Neural progenitor cell (in vitro differentiated cells): ENCODE measurements at regions not wholly inside any gene's neighbourhood (a gene's known extent, or its start where the extent isn't known, plus 50 kb on each side); places are given as distances from the start of the nearest gene placed in this dataset.

Experiments used
- DNase-seq: peaks from one replicate; pipeline ENCODE4 v3.0.0-alpha.2; 2016; ENCODE audit warnings: low spot score
- H2AFZ ChIP-seq: fragments of 200-600 bp; sonication (generic); replicated peaks from 2 replicates; pipeline ENCODE4 v1.6.1; 2016; ENCODE audit warnings: antibody characterized with exemption
- H3F3A ChIP-seq: fragments of 200-600 bp; sonication (generic); 2 replicates; pipeline ENCODE4 v1.6.1; 2016; ENCODE audit warnings: antibody characterized with exemption, low read depth
- H3K27ac ChIP-seq: fragments of 200-600 bp; sonication (generic); 2 replicates; pipeline ENCODE4 v1.5.1; 2016; ENCODE audit warnings: mild to moderate bottlenecking
- H3K27me3 ChIP-seq: fragments of 200-600 bp; sonication (generic); 2 replicates; pipeline ENCODE4 v1.6.1; 2016; ENCODE audit warnings: mild to moderate bottlenecking, moderate library complexity
- H3K36me3 ChIP-seq: fragments of 200-600 bp; sonication (generic); 2 replicates; pipeline ENCODE4 v1.5.1; 2016
- H3K4me1 ChIP-seq: fragments of 200-600 bp; sonication (generic); 2 replicates; pipeline ENCODE4 v1.6.1; 2016; ENCODE audit warnings: mixed run types
- H3K4me2 ChIP-seq: fragments of 200-600 bp; sonication (generic); 2 replicates; pipeline ENCODE4 v1.6.1; 2016
- H3K4me3 ChIP-seq: fragments of 200-600 bp; sonication (generic); 2 replicates; pipeline ENCODE4 v1.5.1; 2016
- H3K79me2 ChIP-seq: fragments of 200-600 bp; sonication (generic); 2 replicates; pipeline ENCODE4 v1.6.1; 2016; ENCODE audit warnings: low read depth
- H3K9ac ChIP-seq: fragments of 200-600 bp; sonication (generic); 2 replicates; pipeline ENCODE4 v1.6.1; 2016
- H3K9me3 ChIP-seq: fragments of 200-600 bp; sonication (generic); 2 replicates; pipeline ENCODE4 v1.5.1; 2016; ENCODE audit warnings: low read depth
- H4K20me1 ChIP-seq: fragments of 200-600 bp; sonication (generic); 2 replicates; pipeline ENCODE4 v1.6.1; 2016; ENCODE audit warnings: low read depth
- H3K27ac Mint-ChIP-seq: 3 replicates; pipeline ENCODE4 v1.8.0; 2021; ENCODE audit warnings: mixed read lengths
- H3K27me3 Mint-ChIP-seq: 2 replicates; pipeline ENCODE4 v1.8.0; 2022; ENCODE audit warnings: low read depth, mild to moderate bottlenecking, inconsistent platforms, moderate library complexity, mixed read lengths; ENCODE audit not compliant: insufficient read depth
- H3K36me3 Mint-ChIP-seq: 3 replicates; pipeline ENCODE4 v1.8.0; 2021; ENCODE audit warnings: mixed read lengths
- H3K4me1 Mint-ChIP-seq: 3 replicates; pipeline ENCODE4 v1.8.0; 2021; ENCODE audit warnings: mixed read lengths
- H3K4me3 Mint-ChIP-seq: 3 replicates; pipeline ENCODE4 v1.8.0; 2021; ENCODE audit warnings: mild to moderate bottlenecking, moderate library complexity, mixed read lengths
- H3K9me3 Mint-ChIP-seq: 3 replicates; pipeline ENCODE4 v1.8.0; 2020; ENCODE audit warnings: mixed read lengths
- CTCF ChIP-seq: fragments of 200-600 bp; sonication (generic); IDR thresholded peaks from 2 replicates; pipeline ENCODE4 v1.5.1; 2017; ENCODE audit warnings: antibody characterized with exemption, mild to moderate bottlenecking
- EZH2 ChIP-seq: fragments of 200-600 bp; sonication (generic); IDR thresholded peaks from 2 replicates; pipeline ENCODE4 v1.6.1; 2017; ENCODE audit warnings: antibody characterized with exemption, mild to moderate bottlenecking, moderate library complexity
- EZH2phosphoT487 ChIP-seq: fragments of 200-600 bp; sonication (generic); IDR thresholded peaks from 2 replicates; pipeline ENCODE4 v1.6.1; 2017; ENCODE audit warnings: antibody characterized with exemption

GRCh38 chr1:233489411-233489810 is 124.5 kb upstream of the KCNK1 start:
- Mint-ChIP-seq H3K36me3 (no peaks in the 10 kb centered on the region), H3K27ac (no peak overlapping the region), H3K4me3 (no peak overlapping the region), H3K27me3 (peaks cover 3% of the 10 kb centered on the region), H3K9me3 (peaks cover 4% of the 10 kb centered on the region), H3K4me1 (no peaks in the 10 kb centered on the region)
- Histone ChIP-seq H3K79me2 (no peaks in the 10 kb centered on the region), H3K4me1 (no peaks in the 10 kb centered on the region), H3K9ac (no peak overlapping the region), H3F3A (no peaks in the 10 kb centered on the region), H3K4me3 (no peak overlapping the region), H4K20me1 (no peaks in the 10 kb centered on the region), H3K36me3 (no peaks in the 10 kb centered on the region), H3K4me2 (no peak overlapping the region), H3K27ac (no peak overlapping the region), H2AFZ (no peak overlapping the region), H3K27me3 (no peaks in the 10 kb centered on the region), H3K9me3 (no peaks in the 10 kb centered on the region)
- DNase-seq = no peak
- no peak for TF ChIP-seq EZH2phosphoT487
- no peak for TF ChIP-seq CTCF
- no peak for TF ChIP-seq EZH2

GRCh38 chr1:233490488-233490887 is 123.4 kb upstream of the KCNK1 start:
- Histone ChIP-seq H4K20me1 (no peaks in the 10 kb centered on the region), H3K4me2 (no peak overlapping the region), H3F3A (no peaks in the 10 kb centered on the region), H3K36me3 (no peaks in the 10 kb centered on the region), H3K27ac (no peak overlapping the region), H3K79me2 (no peaks in the 10 kb centered on the region), H3K9me3 (no peaks in the 10 kb centered on the region), H3K9ac (no peak overlapping the region), H3K27me3 (no peaks in the 10 kb centered on the region), H3K4me3 (no peak overlapping the region), H2AFZ (no peak overlapping the region), H3K4me1 (no peaks in the 10 kb centered on the region)
- H3K27me3 Mint-ChIP-seq = peaks cover 3% of the 10 kb centered on the region
- peaks cover 4% of the 10 kb centered on the region for H3K9me3 Mint-ChIP-seq
- DNase-seq = no peak
- TF ChIP-seq CTCF = no peak
- TF ChIP-seq EZH2 = no peak
- TF ChIP-seq EZH2phosphoT487 = no peak
- no peaks in the 10 kb centered on the region for H3K4me1 Mint-ChIP-seq
- H3K4me3 Mint-ChIP-seq = no peak overlapping the region
- no peak overlapping the region for H3K27ac Mint-ChIP-seq
- H3K36me3 Mint-ChIP-seq = no peaks in the 10 kb centered on the region

GRCh38 chr1:233491953-233492620 is 121.8 kb upstream of the KCNK1 start:
- no peaks in the 10 kb centered on the region for H3K36me3 Mint-ChIP-seq
- Histone ChIP-seq H3K79me2 (no peaks in the 10 kb centered on the region), H3K4me2 (no peak overlapping the region), H4K20me1 (no peaks in the 10 kb centered on the region), H2AFZ (no peak overlapping the region), H3K9ac (no peak overlapping the region), H3K36me3 (no peaks in the 10 kb centered on the region), H3K27ac (no peak overlapping the region), H3K9me3 (no peaks in the 10 kb centered on the region), H3K4me1 (no peaks in the 10 kb centered on the region), H3K27me3 (no peaks in the 10 kb centered on the region), H3K4me3 (no peak overlapping the region), H3F3A (no peaks in the 10 kb centered on the region)
- no peaks in the 10 kb centered on the region for H3K4me1 Mint-ChIP-seq
- peaks cover 3% of the 10 kb centered on the region for H3K27me3 Mint-ChIP-seq
- no peak overlapping the region for H3K27ac Mint-ChIP-seq
- DNase-seq = no peak
- peaks cover 4% of the 10 kb centered on the region for H3K9me3 Mint-ChIP-seq
- no peak overlapping the region for H3K4me3 Mint-ChIP-seq
- TF ChIP-seq CTCF (no peak), EZH2 (no peak), EZH2phosphoT487 (no peak)
